Activated naive CD4-positive, alpha-beta T cell treated with anti-CD3 and anti-CD28 coated beads for 36 hours (primary cell): ENCODE measurements at regions not wholly inside any gene's neighbourhood (a gene's known extent, or its start where the extent isn't known, plus 50 kb on each side); places are given as distances from the start of the nearest gene placed in this dataset.

ENCODE experiments used
- CTCF ChIA-PET: fragments of 350-600 bp; sonication (Branson Sonifier 250); formaldehyde crosslinking; loops from one replicate; lab custom pipeline; 2021; ENCODE audit warnings: antibody characterized with exemption; lab: Charles Lee
- DNase-seq: peaks from one replicate; pipeline ENCODE4 v3.0.0-alpha.2; 2020
- H3K27ac Mint-ChIP-seq: one replicate; pipeline ENCODE4 v1.8.0; 2021; ENCODE audit warnings: mild to moderate bottlenecking, mixed read lengths
- H3K27me3 Mint-ChIP-seq: one replicate; pipeline ENCODE4 v1.8.0; 2021; ENCODE audit warnings: low read depth, mixed read lengths
- H3K36me3 Mint-ChIP-seq: one replicate; pipeline ENCODE4 v1.8.0; 2021; ENCODE audit warnings: low read depth, mixed read lengths
- H3K4me1 Mint-ChIP-seq: one replicate; pipeline ENCODE4 v1.8.0; 2021; ENCODE audit warnings: low read depth, mixed read lengths
- H3K4me3 Mint-ChIP-seq: one replicate; pipeline ENCODE4 v1.8.0; 2021; ENCODE audit warnings: mild to moderate bottlenecking, moderate library complexity, mixed read lengths
- H3K9me3 Mint-ChIP-seq: one replicate; pipeline ENCODE4 v1.8.0; 2021; ENCODE audit warnings: mixed read lengths
- intact Hi-C: fragments of 100-400 bp; cut with micrococcal nuclease; formaldehyde crosslinking; loops from one replicate; pipeline ENCODE4 v1.15.1; 2023

- Mint-ChIP-seq H3K27ac (no peak overlapping the region), H3K4me3 (no peak overlapping the region), H3K36me3 (no peaks in the 10 kb centered on the region), H3K27me3 (no peaks in the 10 kb centered on the region), H3K4me1 (no peaks in the 10 kb centered on the region), H3K9me3 (no peaks in the 10 kb centered on the region)
- CTCF ChIA-PET, result no interaction called here
- DNase-seq, result no peak
- intact Hi-C loops, result no loop called here
These were observed 50.7 kb upstream of the INSYN1 start for GRCh38 chr15:73803806-73804205.

GRCh38 chr15:73805504-73806089 lies 52.4 kb upstream of the INSYN1 start:
- no peak for DNase-seq
- CTCF ChIA-PET, result no interaction called here
- Mint-ChIP-seq H3K27ac (no peak overlapping the region), H3K9me3 (no peaks in the 10 kb centered on the region), H3K36me3 (no peaks in the 10 kb centered on the region), H3K4me3 (no peak overlapping the region), H3K27me3 (no peaks in the 10 kb centered on the region), H3K4me1 (no peaks in the 10 kb centered on the region)
- intact Hi-C loops, result no loop called here

- Mint-ChIP-seq H3K27me3 (no peaks in the 10 kb centered on the region), H3K27ac (no peak overlapping the region), H3K4me3 (no peak overlapping the region), H3K9me3 (no peaks in the 10 kb centered on the region), H3K36me3 (no peaks in the 10 kb centered on the region), H3K4me1 (no peaks in the 10 kb centered on the region)
- CTCF ChIA-PET, result no interaction called here
- intact Hi-C loops, result no loop called here
- DNase-seq, result no peak
These were observed 53.7 kb upstream of the INSYN1 start for GRCh38 chr15:73806698-73807483.

- no peaks in the 10 kb centered on the region for H3K4me1 Mint-ChIP-seq
- H3K27ac Mint-ChIP-seq, result no peak overlapping the region
- no peaks in the 10 kb centered on the region for H3K9me3 Mint-ChIP-seq
- H3K36me3 Mint-ChIP-seq, result no peaks in the 10 kb centered on the region
- no peaks in the 10 kb centered on the region for H3K27me3 Mint-ChIP-seq
- CTCF ChIA-PET, result no interaction called here
- intact Hi-C loops, result no loop called here
- no peak for DNase-seq
- H3K4me3 Mint-ChIP-seq, result no peak overlapping the region
These were observed 54.7 kb upstream of the INSYN1 start for GRCh38 chr15:73807865-73808264.

GRCh38 chr15:73809728-73810501 lies 56.8 kb upstream of the INSYN1 start:
- H3K27ac Mint-ChIP-seq, result no peak overlapping the region
- CTCF ChIA-PET, result no interaction called here
- DNase-seq, result no peak
- intact Hi-C loops, result no loop called here
- H3K4me1 Mint-ChIP-seq, result no peaks in the 10 kb centered on the region
- H3K36me3 Mint-ChIP-seq, result no peaks in the 10 kb centered on the region
- no peak overlapping the region for H3K4me3 Mint-ChIP-seq
- no peaks in the 10 kb centered on the region for H3K27me3 Mint-ChIP-seq
- H3K9me3 Mint-ChIP-seq, result no peaks in the 10 kb centered on the region

GRCh38 chr15:73812806-73813465 lies 59.8 kb upstream of the INSYN1 start:
- intact Hi-C loops, result no loop called here
- no peak for DNase-seq
- no peak overlapping the region for H3K27ac Mint-ChIP-seq
- H3K36me3 Mint-ChIP-seq, result no peaks in the 10 kb centered on the region
- H3K27me3 Mint-ChIP-seq, result no peaks in the 10 kb centered on the region
- H3K4me1 Mint-ChIP-seq, result no peaks in the 10 kb centered on the region
- CTCF ChIA-PET, result no interaction called here
- no peaks in the 10 kb centered on the region for H3K9me3 Mint-ChIP-seq
- H3K4me3 Mint-ChIP-seq, result no peak overlapping the region

GRCh38 chr15:73813589-73813988 lies 59.8 kb upstream of the TBC1D21 start:
- no peak overlapping the region for H3K4me3 Mint-ChIP-seq
- peaks cover under 1% of the 10 kb centered on the region for H3K27me3 Mint-ChIP-seq
- H3K27ac Mint-ChIP-seq, result no peak overlapping the region
- DNase-seq, result no peak
- intact Hi-C loops, result no loop called here
- H3K4me1 Mint-ChIP-seq, result no peaks in the 10 kb centered on the region
- no peaks in the 10 kb centered on the region for H3K9me3 Mint-ChIP-seq
- CTCF ChIA-PET, result no interaction called here
- H3K36me3 Mint-ChIP-seq, result no peaks in the 10 kb centered on the region

GRCh38 chr15:73818308-73818985 lies 54.9 kb upstream of the TBC1D21 start:
- intact Hi-C loops, result no loop called here
- Mint-ChIP-seq H3K36me3 (no peaks in the 10 kb centered on the region), H3K27ac (no peak overlapping the region), H3K27me3 (peaks cover 5% of the 10 kb centered on the region), H3K4me1 (no peaks in the 10 kb centered on the region), H3K9me3 (peaks cover 3% of the 10 kb centered on the region), H3K4me3 (no peak overlapping the region)
- CTCF ChIA-PET, result interaction anchor here (0.9 kb wide), 1 partner anchor 86 kb away, joined by 3 read pairs; no protein-coding TSS in a partner anchor
- DNase-seq, result no peak

GRCh38 chr15:73821181-73821580 lies 52.2 kb upstream of the TBC1D21 start:
- no peak overlapping the region for H3K4me3 Mint-ChIP-seq
- intact Hi-C loops, result no loop called here
- DNase-seq, result no peak
- no peaks in the 10 kb centered on the region for H3K36me3 Mint-ChIP-seq
- H3K4me1 Mint-ChIP-seq, result no peaks in the 10 kb centered on the region
- H3K9me3 Mint-ChIP-seq, result peaks cover 3% of the 10 kb centered on the region
- CTCF ChIA-PET, result interaction anchor here (0.9 kb wide), 1 partner anchor 9 kb away, joined by 3 read pairs; no protein-coding TSS in a partner anchor
- no peak overlapping the region for H3K27ac Mint-ChIP-seq
- peaks cover 5% of the 10 kb centered on the region for H3K27me3 Mint-ChIP-seq

- Mint-ChIP-seq H3K9me3 (peaks cover 3% of the 10 kb centered on the region), H3K27me3 (peaks cover 6% of the 10 kb centered on the region)
- CTCF ChIA-PET, result no interaction called here
These were observed 50.4 kb upstream of the TBC1D21 start for GRCh38 chr15:73822998-73823397.

More at GRCh38 chr15:73822998-73823397, 50.4 kb upstream of the TBC1D21 start:
- H3K36me3 Mint-ChIP-seq, result no peaks in the 10 kb centered on the region
- intact Hi-C loops, result no loop called here
- H3K4me1 Mint-ChIP-seq, result no peaks in the 10 kb centered on the region
- H3K27ac Mint-ChIP-seq, result no peak overlapping the region
- no peak overlapping the region for H3K4me3 Mint-ChIP-seq
- peak; percentile 18 for DNase-seq
